ENCODE measurements at regions not wholly inside any gene's neighbourhood (a gene's known extent, or its start where the extent isn't known, plus 50 kb on each side); places are given as distances from the start of the nearest gene placed in this dataset.

GRCh38 chr12:88880051-88880450 lies 299.8 kb upstream of the KITLG start:
- no peak for TF ChIP-seq POLR2A (IDR thresholded peaks at IDR 0.05)
- TF ChIP-seq, protein P1, sequence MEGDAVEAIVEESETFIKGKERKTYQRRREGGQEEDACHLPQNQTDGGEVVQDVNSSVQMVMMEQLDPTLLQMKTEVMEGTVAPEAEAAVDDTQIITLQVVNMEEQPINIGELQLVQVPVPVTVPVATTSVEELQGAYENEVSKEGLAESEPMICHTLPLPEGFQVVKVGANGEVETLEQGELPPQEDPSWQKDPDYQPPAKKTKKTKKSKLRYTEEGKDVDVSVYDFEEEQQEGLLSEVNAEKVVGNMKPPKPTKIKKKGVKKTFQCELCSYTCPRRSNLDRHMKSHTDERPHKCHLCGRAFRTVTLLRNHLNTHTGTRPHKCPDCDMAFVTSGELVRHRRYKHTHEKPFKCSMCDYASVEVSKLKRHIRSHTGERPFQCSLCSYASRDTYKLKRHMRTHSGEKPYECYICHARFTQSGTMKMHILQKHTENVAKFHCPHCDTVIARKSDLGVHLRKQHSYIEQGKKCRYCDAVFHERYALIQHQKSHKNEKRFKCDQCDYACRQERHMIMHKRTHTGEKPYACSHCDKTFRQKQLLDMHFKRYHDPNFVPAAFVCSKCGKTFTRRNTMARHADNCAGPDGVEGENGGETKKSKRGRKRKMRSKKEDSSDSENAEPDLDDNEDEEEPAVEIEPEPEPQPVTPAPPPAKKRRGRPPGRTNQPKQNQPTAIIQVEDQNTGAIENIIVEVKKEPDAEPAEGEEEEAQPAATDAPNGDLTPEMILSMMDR (IDR thresholded peaks at IDR 0.05) = no peak

Data from heart left ventricle (tissue), 13 donors.